ENCODE measurements at regions not wholly inside any gene's neighbourhood (a gene's known extent, or its start where the extent isn't known, plus 50 kb on each side); places are given as distances from the start of the nearest gene placed in this dataset.
"Not testable (repeated sequence)": the region's sequence is repeated elsewhere in the genome, so short reads cannot be mapped to it uniquely, and the experiment has no call there.

- no peak for TF ChIP-seq CTCF (IDR thresholded peaks at IDR 0.05; ENCODE audit: insufficient read depth, missing control alignments)
- no peak for DNase-seq (ENCODE audit: insufficient read length, low spot score)
- no peak for FAIRE-seq
Observed at GRCh38 chr18:28457784-28458183, 280.9 kb upstream of the CDH2 start.

- no peak for TF ChIP-seq CTCF (IDR thresholded peaks at IDR 0.05; ENCODE audit: insufficient read depth, missing control alignments)
- no peak for DNase-seq (ENCODE audit: insufficient read length, low spot score)
- no peak for FAIRE-seq
Observed at GRCh38 chr18:28455971-28456370, 279.0 kb upstream of the CDH2 start.

- no peak for FAIRE-seq
- peak; percentile 14 for TF ChIP-seq CTCF (IDR thresholded peaks at IDR 0.05; ENCODE audit: insufficient read depth, missing control alignments)
- DNase-seq (ENCODE audit: insufficient read length, low spot score) = no peak
Observed at GRCh38 chr18:28439870-28440269, 262.9 kb upstream of the CDH2 start.

GRCh38 chr18:28438381-28438780 is 261.5 kb upstream of the CDH2 start:
- FAIRE-seq = peak; percentile 38
- TF ChIP-seq CTCF (IDR thresholded peaks at IDR 0.05; ENCODE audit: insufficient read depth, missing control alignments) = no peak
- no peak for DNase-seq (ENCODE audit: insufficient read length, low spot score)

- no peak for TF ChIP-seq CTCF (IDR thresholded peaks at IDR 0.05; ENCODE audit: insufficient read depth, missing control alignments)
- no peak for DNase-seq (ENCODE audit: insufficient read length, low spot score)
- peak; percentile 63 for FAIRE-seq
Observed at GRCh38 chr18:28432339-28432738, 255.4 kb upstream of the CDH2 start.

- TF ChIP-seq CTCF (IDR thresholded peaks at IDR 0.05; ENCODE audit: insufficient read depth, missing control alignments) = no peak
- FAIRE-seq (no peak), DNase-seq (ENCODE audit: insufficient read length, low spot score) (no peak)
Observed at GRCh38 chr18:28425886-28426285, 249.0 kb upstream of the CDH2 start.

- TF ChIP-seq CTCF (IDR thresholded peaks at IDR 0.05; ENCODE audit: insufficient read depth, missing control alignments) = no peak
- DNase-seq (ENCODE audit: insufficient read length, low spot score) (no peak), FAIRE-seq (no peak)
Observed at GRCh38 chr18:28422577-28422976, 245.6 kb upstream of the CDH2 start.

- not testable (repeated sequence) for DNase-seq (ENCODE audit: insufficient read length, low spot score); FAIRE-seq
Observed at GRCh38 chr18:28421950-28422349, 245.0 kb upstream of the CDH2 start.

Data from D721Med (cell line).